ENCODE measurements at regions not wholly inside any gene's neighbourhood (a gene's known extent, or its start where the extent isn't known, plus 50 kb on each side); places are given as distances from the start of the nearest gene placed in this dataset.
"Not testable (repeated sequence)": the region's sequence is repeated elsewhere in the genome, so short reads cannot be mapped to it uniquely, and the experiment has no call there.

DNA sequence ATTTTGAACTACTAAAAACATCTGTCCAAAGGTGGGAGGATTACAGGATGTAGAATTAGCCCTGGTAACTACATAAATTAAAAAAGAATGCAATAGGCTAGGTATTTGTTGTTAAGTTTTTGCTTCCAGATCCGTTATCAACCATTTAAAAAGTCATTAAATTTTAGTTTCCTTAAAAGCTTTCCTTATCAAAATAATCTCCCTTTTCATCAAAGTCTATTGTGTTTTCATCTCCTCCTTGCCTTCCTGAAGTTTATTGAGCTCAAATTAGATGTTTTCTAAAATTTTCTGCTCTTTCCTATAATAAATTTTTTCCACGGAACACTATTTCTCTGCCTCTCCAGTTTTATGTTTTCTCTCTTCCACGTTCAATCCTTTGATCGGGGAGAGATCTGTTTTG, 108.6 kb downstream of the MEX3B start:
- DNase-seq = no peak

- no peak for DNase-seq
These were observed 115.0 kb downstream of the MEX3B start for GRCh38 chr15:81930582-81931369.

DNA sequence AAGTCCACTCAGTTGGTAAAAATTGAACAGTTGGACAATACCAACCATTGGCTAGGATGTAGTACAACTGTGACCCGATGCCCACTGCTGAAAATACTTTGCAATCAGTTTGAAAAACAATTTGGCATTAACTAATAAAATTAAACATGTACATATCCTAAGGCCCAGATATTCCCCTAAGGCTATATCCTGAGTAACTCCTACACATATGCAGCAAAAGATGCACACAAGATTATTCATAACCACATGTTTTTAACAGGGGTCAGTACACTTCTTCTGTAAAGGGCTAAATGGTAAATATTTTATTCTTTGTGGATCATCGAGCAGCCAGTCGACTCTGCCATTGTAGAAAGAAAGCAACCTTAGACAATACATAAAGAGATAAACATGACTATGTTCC, 116.3 kb downstream of the MEX3B start:
- DNase-seq = no peak

- DNase-seq = no peak
These were observed 118.8 kb downstream of the MEX3B start for GRCh38 chr15:81926981-81927380.

GRCh38 chr15:81924729-81925128, 121.1 kb downstream of the MEX3B start:
- DNase-seq = no peak

- no peak for DNase-seq
These were observed 122.1 kb downstream of the MEX3B start for GRCh38 chr15:81923561-81924350.

DNA sequence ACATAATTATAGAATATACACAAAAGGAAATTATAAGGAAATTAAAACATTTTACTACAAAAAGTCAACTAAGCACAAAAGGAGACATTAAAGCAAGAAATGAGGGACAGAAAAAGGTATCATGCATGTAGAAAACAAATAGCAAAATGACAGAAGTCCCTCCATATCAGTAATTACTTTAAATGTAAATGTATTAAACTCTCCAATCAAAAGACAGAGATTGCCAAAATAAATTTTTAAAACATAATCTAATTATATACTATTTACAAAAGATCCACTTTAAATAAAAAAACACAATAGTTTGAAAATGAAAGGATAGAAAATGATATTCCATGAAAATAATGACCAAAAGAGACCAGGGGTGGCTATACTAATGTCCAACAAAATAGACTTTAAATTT, 123.7 kb downstream of the MEX3B start:
- DNase-seq = no peak

DNA sequence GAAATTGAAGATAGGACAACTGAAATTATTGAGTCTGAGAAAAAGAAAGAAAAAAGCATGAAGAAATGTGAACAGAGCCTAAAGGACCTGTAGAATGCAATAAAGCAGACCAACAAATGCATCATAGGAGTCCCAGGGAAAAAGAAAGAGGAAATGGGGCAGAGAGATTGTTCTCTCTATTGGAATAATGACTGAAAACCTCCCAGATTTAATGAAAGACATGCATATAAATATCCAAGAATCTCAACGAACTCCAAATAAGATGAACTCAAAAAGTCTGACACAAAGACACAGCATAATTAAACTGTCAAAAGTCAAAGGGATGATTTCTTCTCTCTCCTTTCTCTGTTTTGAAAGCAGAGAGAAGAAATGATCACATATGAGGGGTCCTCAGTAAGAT, 124.7 kb downstream of the MEX3B start:
- DNase-seq = no peak

- DNase-seq = not testable (repeated sequence)
These were observed 127.1 kb downstream of the MEX3B start for GRCh38 chr15:81918767-81919166.

DNA sequence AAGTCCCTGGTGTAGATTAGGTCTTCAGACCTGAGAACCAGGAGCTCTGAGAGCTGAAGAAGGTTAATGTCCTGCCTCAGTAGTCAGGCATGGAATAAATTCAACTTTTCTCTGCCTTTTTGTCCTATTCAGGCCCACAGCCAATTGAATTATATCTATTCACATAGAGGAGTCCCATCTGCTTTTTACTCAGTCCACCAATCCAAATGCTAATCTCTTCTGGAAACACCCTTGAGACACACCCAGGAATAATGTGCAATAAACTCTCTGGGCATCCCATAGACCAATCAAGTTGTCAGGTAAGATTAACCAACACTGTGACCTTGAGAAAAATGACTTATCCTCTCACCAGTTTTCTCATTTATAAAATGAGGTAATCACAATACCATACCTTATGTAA, 129.4 kb downstream of the MEX3B start:
- no peak for DNase-seq

GRCh38 chr15:81915990-81916389, 129.8 kb downstream of the MEX3B start:
- no peak for DNase-seq

DNA sequence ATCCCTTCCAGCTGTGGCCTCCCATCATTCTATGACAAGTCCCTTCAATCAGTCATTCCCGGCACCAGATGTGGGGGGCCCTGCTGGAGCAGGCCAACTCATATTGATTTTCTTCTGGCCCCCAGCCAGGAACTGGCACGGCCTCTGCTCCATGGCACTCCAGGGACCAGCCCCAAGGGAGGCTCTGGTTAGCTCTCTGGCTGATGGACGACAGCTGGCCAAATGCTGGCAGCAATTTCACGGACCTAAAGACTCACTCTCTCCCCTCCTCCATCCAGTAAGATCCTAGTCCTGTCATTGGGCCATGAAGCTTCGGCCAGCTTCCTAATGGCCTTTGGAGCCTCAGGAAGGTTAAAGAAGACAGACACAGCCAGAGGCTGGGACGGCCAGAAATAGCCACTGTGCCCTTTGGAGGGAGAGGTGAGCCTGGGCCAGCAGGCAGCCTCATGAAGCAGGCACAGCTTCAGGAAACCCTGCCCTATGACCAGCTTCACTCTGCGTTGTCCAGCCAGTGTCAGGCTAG, 131.0 kb downstream of the MEX3B start:
- peak; percentile 1 for DNase-seq

DNA sequence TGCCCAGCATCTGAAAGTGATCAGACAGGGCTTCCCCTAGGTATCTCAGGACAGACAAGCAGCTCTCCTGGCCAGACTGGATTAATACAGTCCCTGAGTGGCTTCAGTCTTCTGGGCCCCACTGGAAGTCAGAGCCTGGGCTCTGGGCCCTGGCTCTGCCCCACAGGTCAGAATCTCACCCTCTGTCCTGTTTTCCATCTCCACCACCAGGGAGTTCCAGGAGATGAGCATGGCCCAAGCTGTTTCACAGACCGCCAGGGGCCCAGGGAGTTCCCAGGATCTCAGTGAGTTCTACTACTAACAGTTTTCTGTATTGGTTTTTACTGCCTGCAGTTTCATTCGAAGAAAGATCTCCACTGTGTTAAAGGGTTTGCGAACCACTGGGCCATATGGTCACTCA, 131.5 kb downstream of the MEX3B start:
- DNase-seq = no peak

DNA sequence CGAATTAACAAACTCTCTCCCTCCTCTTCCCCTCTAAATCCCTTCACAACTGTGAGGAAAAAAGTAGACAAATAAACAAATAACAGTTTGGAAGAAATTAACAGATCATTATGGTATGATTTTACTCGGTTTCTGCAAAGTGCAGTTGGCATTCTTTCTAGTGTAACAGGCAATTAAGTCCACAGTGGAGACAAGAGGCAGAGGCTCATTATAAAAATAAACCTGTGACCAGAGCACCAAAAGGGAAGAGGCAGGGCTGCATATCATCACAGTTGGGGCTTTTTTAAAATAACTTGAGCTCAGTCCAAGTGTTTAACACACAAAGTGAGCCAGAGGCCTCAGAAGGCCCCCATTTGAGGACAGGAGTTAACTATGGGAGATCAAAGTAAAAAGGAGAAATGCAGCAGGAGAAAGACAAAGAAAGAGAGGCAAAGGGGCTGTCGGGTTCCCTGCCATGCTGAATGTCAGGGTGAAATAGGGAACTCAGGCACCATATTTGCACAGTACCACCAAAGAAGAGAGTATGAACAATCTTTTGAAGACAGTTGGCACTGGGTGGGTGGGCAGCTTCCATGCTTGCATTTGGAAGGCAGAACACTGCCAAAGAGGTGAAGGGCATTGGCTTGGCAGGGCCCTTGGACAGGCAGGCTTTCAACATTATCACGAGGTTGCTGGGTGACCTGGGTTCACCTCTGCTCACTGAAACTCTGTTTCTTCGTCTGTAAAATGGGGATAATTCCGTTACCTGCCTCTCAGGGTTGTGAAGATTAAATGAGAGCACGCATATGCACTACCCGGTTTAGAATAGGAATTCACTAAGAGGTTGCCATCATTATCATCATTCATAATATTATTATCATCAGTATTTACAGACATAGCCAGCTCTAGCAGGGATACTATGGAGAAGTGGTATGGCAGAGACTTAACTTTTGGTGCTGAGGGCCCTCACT, 134.5 kb downstream of the MEX3B start:
- DNase-seq = no peak

DNA sequence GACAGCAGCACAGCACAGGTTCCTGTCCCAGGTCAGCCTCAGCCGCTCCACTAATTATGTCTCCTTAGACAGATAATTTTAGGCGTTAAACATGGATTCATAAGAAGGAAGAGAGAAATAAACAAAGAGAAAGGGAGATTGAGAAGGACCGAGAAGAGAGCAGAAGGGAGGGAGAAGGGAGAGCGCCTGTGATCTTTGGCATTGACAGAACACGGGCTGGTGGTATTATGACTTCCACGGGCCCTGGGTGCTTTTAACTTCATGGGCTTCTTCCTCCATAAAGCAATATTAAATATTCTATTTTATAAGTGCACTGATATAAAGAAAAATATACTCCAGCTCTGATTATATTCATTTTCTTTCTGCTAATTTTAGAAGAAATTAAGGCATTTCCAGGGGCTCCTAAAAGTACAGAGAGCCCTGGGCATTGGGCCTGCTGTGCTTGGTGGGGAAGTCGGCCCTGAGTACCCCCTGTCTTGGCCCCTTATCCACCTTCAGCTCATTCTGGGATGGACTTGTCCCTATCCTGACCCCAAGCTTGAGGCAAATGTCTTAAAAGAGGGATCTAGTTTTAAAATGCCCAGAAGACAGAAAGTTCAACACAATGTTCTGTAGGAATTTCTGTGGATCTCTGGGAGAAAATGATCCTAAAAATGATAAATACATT, 135.3 kb downstream of the MEX3B start:
- no peak for DNase-seq

- DNase-seq = no peak
These were observed 136.8 kb downstream of the MEX3B start for GRCh38 chr15:81909011-81909358.

- DNase-seq = no peak
These were observed 137.7 kb downstream of the MEX3B start for GRCh38 chr15:81908111-81908510.

DNA sequence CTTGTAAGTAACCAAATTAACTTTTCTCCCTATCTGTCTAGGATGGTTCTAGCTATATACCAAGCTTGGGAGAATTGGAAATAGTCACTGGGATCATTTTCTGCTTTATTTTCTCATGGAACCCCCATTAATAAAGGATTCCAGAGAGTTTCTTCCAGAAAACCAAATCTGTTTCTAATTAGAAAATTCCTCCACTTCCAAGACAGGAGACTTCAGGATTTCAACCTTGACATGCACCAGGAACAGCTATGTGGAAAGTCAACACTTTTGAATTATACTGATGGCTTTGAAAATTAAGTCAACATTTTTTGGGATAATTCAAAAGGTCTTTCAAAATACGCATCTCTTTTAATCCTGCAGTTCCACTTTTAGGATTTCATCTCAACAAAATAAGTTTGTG, 138.3 kb downstream of the MEX3B start:
- DNase-seq = no peak

GRCh38 chr15:81905889-81906288, 139.9 kb downstream of the MEX3B start:
- DNase-seq = no peak

- DNase-seq = no peak
These were observed 144.5 kb downstream of the MEX3B start for GRCh38 chr15:81901319-81901718.

GRCh38 chr15:81899730-81900129, 146.1 kb downstream of the MEX3B start:
- DNase-seq = no peak

- no peak for DNase-seq
These were observed 146.8 kb downstream of the MEX3B start for GRCh38 chr15:81899024-81899423.
